Liver (tissue), 8 donors: ENCODE measurements at regions not wholly inside any gene's neighbourhood (a gene's known extent, or its start where the extent isn't known, plus 50 kb on each side); places are given as distances from the start of the nearest gene placed in this dataset.

Source experiments
- DNase-seq: peaks from one replicate; pipeline ENCODE4 v3.0.0-alpha.2; 2017; ENCODE audit warnings: low spot score
- H3K27ac ChIP-seq, 2 donors: one replicate each; pipeline ENCODE4 v1.7.0; 2013; ENCODE audit warnings: inconsistent platforms in 2 of 2, low read length in 2 of 2, control low read depth in 1 of 2, low read depth in 1 of 2, mild to moderate bottlenecking in 1 of 2
- H3K27me3 ChIP-seq, 4 donors: one replicate each; pipeline versions ENCODE4 v1.6.1 to v1.7.0; 2013; ENCODE audit warnings: low read length in 3 of 4, inconsistent platforms in 1 of 4, mild to moderate bottlenecking in 1 of 4, moderate library complexity in 1 of 4; ENCODE audit not compliant: control insufficient read depth in 4 of 4, insufficient read depth in 4 of 4
- H3K36me3 ChIP-seq, 4 donors: one replicate each; pipeline versions ENCODE4 v1.6.1 to v1.7.0; 2013; ENCODE audit warnings: low read length in 3 of 4, mild to moderate bottlenecking in 3 of 4, low read depth in 1 of 4, moderate library complexity in 1 of 4; ENCODE audit not compliant: control insufficient read depth in 4 of 4, insufficient read depth in 3 of 4
- H3K4me1 ChIP-seq, 4 donors: one replicate each; pipeline versions ENCODE4 v1.6.1 to v1.7.0; 2013; ENCODE audit warnings: low read length in 3 of 4, mild to moderate bottlenecking in 3 of 4, moderate library complexity in 1 of 4; ENCODE audit not compliant: control insufficient read depth in 4 of 4, insufficient read depth in 4 of 4
- H3K4me3 ChIP-seq, 3 donors: one replicate each; pipeline versions ENCODE4 v1.6.1 to v1.7.0; 2013; ENCODE audit warnings: low read length in 3 of 3, control low read depth in 1 of 3, low read depth in 1 of 3, mild to moderate bottlenecking in 1 of 3
- H3K9ac ChIP-seq, 2 donors: one replicate each; pipeline ENCODE4 v1.7.0; 2013; ENCODE audit warnings: low read length in 2 of 2, mild to moderate bottlenecking in 2 of 2, moderate library complexity in 2 of 2, control low read depth in 1 of 2, low read depth in 1 of 2
- H3K9me3 ChIP-seq, 4 donors: one replicate each; pipeline versions ENCODE4 v1.6.1 to v1.7.0; 2013; ENCODE audit warnings: low read length in 3 of 4; ENCODE audit not compliant: control insufficient read depth in 4 of 4
- FOXA1 ChIP-seq: IDR thresholded peaks from 2 replicates; pipeline ENCODE4 v1.6.1; 2016; ENCODE audit warnings: antibody characterized with exemption
- GABPA ChIP-seq, 2 donors: IDR thresholded peaks in 1 of 2; conservative IDR thresholded peaks in 1 of 2; 2 replicates each; pipeline ENCODE4 v1.6.1; 2016; ENCODE audit warnings: antibody characterized with exemption in 2 of 2, mild to moderate bottlenecking in 1 of 2, moderate library complexity in 1 of 2
- HNF4G ChIP-seq: IDR thresholded peaks from 2 replicates; pipeline ENCODE4 v1.6.1; 2016; ENCODE audit warnings: antibody characterized with exemption
- RAD21 ChIP-seq, 2 donors: IDR thresholded peaks; 2 replicates each; pipeline ENCODE4 v1.6.1; 2016; ENCODE audit warnings: antibody characterized with exemption in 2 of 2, mild to moderate bottlenecking in 2 of 2
- REST ChIP-seq: IDR thresholded peaks from 2 replicates; pipeline ENCODE4 v1.6.1; 2016; ENCODE audit warnings: antibody characterized with exemption, mild to moderate bottlenecking
- RXRA ChIP-seq, 2 donors: IDR thresholded peaks; 2 replicates each; pipeline ENCODE4 v1.6.1; 2017 to 2018; ENCODE audit warnings: antibody characterized with exemption in 2 of 2, mild to moderate bottlenecking in 1 of 2
- SP1 ChIP-seq: IDR thresholded peaks from 2 replicates; pipeline ENCODE4 v1.6.1; 2018; ENCODE audit warnings: antibody characterized with exemption, mild to moderate bottlenecking
- YY1 ChIP-seq: IDR thresholded peaks from 2 replicates; pipeline ENCODE4 v1.6.1; 2016; ENCODE audit warnings: antibody characterized with exemption, mild to moderate bottlenecking
- WGBS: extraction: QIAGEN DNeasy Blood & Tissue Kit; methylation state at CpG from one replicate; pipeline ENCODE4 v1.1.7; 2013; 5-methylcytosine and 5-hydroxymethylcytosine counted together
- TF ChIP-seq, protein P1 (sequence below): IDR thresholded peaks from 2 replicates; pipeline ENCODE4 v1.6.1; 2016; ENCODE audit warnings: antibody characterized with exemption
- TF ChIP-seq, protein P2 (sequence below): fragments of 150-350 bp; IDR thresholded peaks from 2 replicates; pipeline ENCODE4 v1.5.1; 2017; ENCODE audit warnings: improper control_type of control experiment, low read depth, low read length; ENCODE audit not compliant: missing input control
- donor health status: healthy.
- donor health status: healthy.
- donor health status: healthy.
- donor health status: healthy.
- donor health status: healthy.

GRCh38 chr6:44021589-44022295 lies 105.5 kb downstream of the MRPL14 start:
- H3K27ac ChIP-seq: no peak overlapping the region
- no peaks in the 10 kb centered on the region for H3K27me3 ChIP-seq
- WGBS: 91% methylated on average over 9 of the region's 9 CpGs
- H3K4me1 ChIP-seq: no peaks in the 10 kb centered on the region
- no peak overlapping the region for H3K4me3 ChIP-seq
- H3K9ac ChIP-seq: no peak overlapping the region
- TF ChIP-seq, protein P1, sequence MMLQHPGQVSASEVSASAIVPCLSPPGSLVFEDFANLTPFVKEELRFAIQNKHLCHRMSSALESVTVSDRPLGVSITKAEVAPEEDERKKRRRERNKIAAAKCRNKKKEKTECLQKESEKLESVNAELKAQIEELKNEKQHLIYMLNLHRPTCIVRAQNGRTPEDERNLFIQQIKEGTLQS: no peak
- TF ChIP-seq FOXA1 (no peak), GABPA (IDR thresholded peaks at IDR 0.05 in 1 of 2, conservative IDR thresholded peaks at IDR 0.05 in 1 of 2) (no peak), HNF4G (no peak), RAD21 (IDR thresholded peaks at IDR 0.05) (no peak)
- TF ChIP-seq, protein P2, sequence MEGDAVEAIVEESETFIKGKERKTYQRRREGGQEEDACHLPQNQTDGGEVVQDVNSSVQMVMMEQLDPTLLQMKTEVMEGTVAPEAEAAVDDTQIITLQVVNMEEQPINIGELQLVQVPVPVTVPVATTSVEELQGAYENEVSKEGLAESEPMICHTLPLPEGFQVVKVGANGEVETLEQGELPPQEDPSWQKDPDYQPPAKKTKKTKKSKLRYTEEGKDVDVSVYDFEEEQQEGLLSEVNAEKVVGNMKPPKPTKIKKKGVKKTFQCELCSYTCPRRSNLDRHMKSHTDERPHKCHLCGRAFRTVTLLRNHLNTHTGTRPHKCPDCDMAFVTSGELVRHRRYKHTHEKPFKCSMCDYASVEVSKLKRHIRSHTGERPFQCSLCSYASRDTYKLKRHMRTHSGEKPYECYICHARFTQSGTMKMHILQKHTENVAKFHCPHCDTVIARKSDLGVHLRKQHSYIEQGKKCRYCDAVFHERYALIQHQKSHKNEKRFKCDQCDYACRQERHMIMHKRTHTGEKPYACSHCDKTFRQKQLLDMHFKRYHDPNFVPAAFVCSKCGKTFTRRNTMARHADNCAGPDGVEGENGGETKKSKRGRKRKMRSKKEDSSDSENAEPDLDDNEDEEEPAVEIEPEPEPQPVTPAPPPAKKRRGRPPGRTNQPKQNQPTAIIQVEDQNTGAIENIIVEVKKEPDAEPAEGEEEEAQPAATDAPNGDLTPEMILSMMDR: no peak
- no peak for DNase-seq
- no peaks in the 10 kb centered on the region for H3K9me3 ChIP-seq
- no peaks in the 10 kb centered on the region for H3K36me3 ChIP-seq

- 95% methylated on average over 12 of the region's 12 CpGs for WGBS
Observed at GRCh38 chr6:44020664-44021425, 106.4 kb downstream of the MRPL14 start.

More at GRCh38 chr6:44020664-44021425, 106.4 kb downstream of the MRPL14 start:
- DNase-seq: no peak
- Histone ChIP-seq H3K4me3 (no peak overlapping the region), H3K9me3 (no peaks in the 10 kb centered on the region), H3K27ac (no peak overlapping the region), H3K4me1 (no peaks in the 10 kb centered on the region), H3K27me3 (no peaks in the 10 kb centered on the region), H3K9ac (no peak overlapping the region), H3K36me3 (no peaks in the 10 kb centered on the region)
- TF ChIP-seq REST: no peak
- no peak for TF ChIP-seq FOXA1
- no peak for TF ChIP-seq YY1
- TF ChIP-seq, protein P1: no peak
- no peak for TF ChIP-seq RXRA (IDR thresholded peaks at IDR 0.05)
- no peak for TF ChIP-seq GABPA (IDR thresholded peaks at IDR 0.05 in 1 of 2, conservative IDR thresholded peaks at IDR 0.05 in 1 of 2)
- no peak for TF ChIP-seq HNF4G
- TF ChIP-seq SP1: no peak
- TF ChIP-seq RAD21 (IDR thresholded peaks at IDR 0.05): no peak
- TF ChIP-seq, protein P2: no peak
